DOHH2 (cell line): ENCODE measurements at regions not wholly inside any gene's neighbourhood (a gene's known extent, or its start where the extent isn't known, plus 50 kb on each side); places are given as distances from the start of the nearest gene placed in this dataset.

Source experiments
- H3F3A ChIP-seq: fragments of 200-600 bp; sonication (generic), shearing (Covaris generic); 2 replicates; pipeline ENCODE4 v1.6.0; 2016; ENCODE audit warnings: antibody characterized with exemption, mild to moderate bottlenecking; ENCODE audit not compliant: control insufficient read depth, insufficient read depth
- H3K27ac ChIP-seq: fragments of 200-600 bp; sonication (generic); 2 replicates; pipeline ENCODE4 v1.5.1; 2014; ENCODE audit warnings: low read depth, mild to moderate bottlenecking, low read length, moderate library complexity
- H3K27me3 ChIP-seq: fragments of 200-600 bp; sonication (generic); 2 replicates; pipeline ENCODE4 v1.6.1; 2014; ENCODE audit warnings: mild to moderate bottlenecking, low read length, mixed read lengths; ENCODE audit not compliant: control insufficient read depth
- H3K36me3 ChIP-seq: fragments of 200-600 bp; sonication (generic); 2 replicates; pipeline ENCODE4 v1.6.1; 2014; ENCODE audit warnings: mild to moderate bottlenecking, low read length, moderate library complexity, mixed read lengths; ENCODE audit not compliant: control insufficient read depth
- H3K4me1 ChIP-seq: fragments of 200-600 bp; sonication (generic); 2 replicates; pipeline ENCODE4 v1.6.1; 2014; ENCODE audit warnings: mild to moderate bottlenecking, low read length, mixed read lengths; ENCODE audit not compliant: control insufficient read depth
- H3K4me2 ChIP-seq: fragments of 200-600 bp; sonication (generic); 2 replicates; pipeline ENCODE4 v1.6.0; 2014; ENCODE audit warnings: mild to moderate bottlenecking, low read length, moderate library complexity
- H3K4me3 ChIP-seq: fragments of 200-600 bp; sonication (generic); 2 replicates; pipeline ENCODE4 v1.5.1; 2014; ENCODE audit warnings: mild to moderate bottlenecking, low read length, mixed read lengths
- H3K79me2 ChIP-seq: fragments of 200-600 bp; sonication (generic); 2 replicates; pipeline ENCODE4 v1.6.1; 2014; ENCODE audit warnings: mild to moderate bottlenecking, low read length, mixed read lengths; ENCODE audit not compliant: control insufficient read depth
- H3K9me2 ChIP-seq: fragments of 200-600 bp; sonication (generic); replicated peaks from 2 replicates; pipeline ENCODE4 v1.6.1; 2014; ENCODE audit warnings: mild to moderate bottlenecking, low read length, mixed read lengths; ENCODE audit not compliant: control insufficient read depth
- H3K9me3 ChIP-seq: fragments of 200-600 bp; sonication (generic); 2 replicates; pipeline ENCODE4 v1.6.1; 2014; ENCODE audit warnings: antibody characterized with exemption, low read length, mixed read lengths; ENCODE audit not compliant: control insufficient read depth, insufficient read depth
- H4K20me1 ChIP-seq: fragments of 200-600 bp; sonication (generic); 2 replicates; pipeline ENCODE4 v1.6.0; 2014; ENCODE audit warnings: low read depth, mild to moderate bottlenecking, antibody characterized with exemption, low read length, moderate library complexity; ENCODE audit not compliant: control insufficient read depth, insufficient read depth
- EZH2phosphoT487 ChIP-seq: fragments of 200-600 bp; sonication (generic); IDR thresholded peaks from 2 replicates; pipeline ENCODE4 v1.6.1; 2017; ENCODE audit warnings: borderline replicate concordance, mild to moderate bottlenecking, antibody characterized with exemption, low read length, moderate library complexity, mixed read lengths
- TF ChIP-seq, protein P1 (sequence below): fragments of 200-600 bp; sonication (generic); IDR thresholded peaks from one replicate; pipeline ENCODE4 v1.5.1; 2014; ENCODE audit warnings: antibody characterized with exemption, mild to moderate bottlenecking, low read depth, low read length; ENCODE audit not compliant: poor library complexity, severe bottlenecking

DNA sequence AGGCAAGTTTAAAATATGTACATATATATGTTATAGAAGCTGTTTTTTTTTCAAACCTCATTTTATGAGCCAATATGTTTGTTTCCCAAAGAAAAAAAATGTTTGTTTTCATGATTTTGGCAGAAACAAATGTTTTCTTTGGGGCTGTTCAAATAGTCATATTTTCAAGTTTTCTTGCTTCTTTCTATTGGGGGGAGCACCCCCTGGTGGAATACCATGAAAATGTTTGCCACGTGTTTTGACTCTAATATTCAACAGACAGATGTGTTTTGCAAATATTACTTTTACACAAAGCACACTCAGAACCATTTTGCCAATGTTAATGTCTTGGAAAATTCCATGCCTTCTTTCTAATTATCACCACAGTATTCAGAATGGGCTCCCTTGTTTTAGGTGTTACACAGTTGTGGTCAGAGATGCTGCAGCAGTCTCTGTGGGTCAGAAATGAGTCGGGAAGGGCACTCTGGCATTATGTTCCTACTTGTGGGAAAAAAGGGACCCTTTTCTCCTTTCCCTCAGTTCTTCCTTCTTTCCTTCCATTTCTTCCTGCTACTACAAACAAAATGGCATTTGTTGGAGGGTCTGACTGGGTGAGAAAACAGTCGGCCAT is 817.0 kb downstream of the TUSC7 start:
- Histone ChIP-seq H3K79me2 (no peaks in the 10 kb centered on the region), H4K20me1 (no peaks in the 10 kb centered on the region), H3K36me3 (no peaks in the 10 kb centered on the region), H3K4me1 (no peaks in the 10 kb centered on the region), H3F3A (no peaks in the 10 kb centered on the region), H3K27me3 (no peaks in the 10 kb centered on the region), H3K4me2 (no peak overlapping the region), H3K9me2 (no peaks in the 10 kb centered on the region), H3K4me3 (no peak overlapping the region), H3K9me3 (no peaks in the 10 kb centered on the region), H3K27ac (no peak overlapping the region)
- no peak for TF ChIP-seq EZH2phosphoT487
- TF ChIP-seq, protein P1, sequence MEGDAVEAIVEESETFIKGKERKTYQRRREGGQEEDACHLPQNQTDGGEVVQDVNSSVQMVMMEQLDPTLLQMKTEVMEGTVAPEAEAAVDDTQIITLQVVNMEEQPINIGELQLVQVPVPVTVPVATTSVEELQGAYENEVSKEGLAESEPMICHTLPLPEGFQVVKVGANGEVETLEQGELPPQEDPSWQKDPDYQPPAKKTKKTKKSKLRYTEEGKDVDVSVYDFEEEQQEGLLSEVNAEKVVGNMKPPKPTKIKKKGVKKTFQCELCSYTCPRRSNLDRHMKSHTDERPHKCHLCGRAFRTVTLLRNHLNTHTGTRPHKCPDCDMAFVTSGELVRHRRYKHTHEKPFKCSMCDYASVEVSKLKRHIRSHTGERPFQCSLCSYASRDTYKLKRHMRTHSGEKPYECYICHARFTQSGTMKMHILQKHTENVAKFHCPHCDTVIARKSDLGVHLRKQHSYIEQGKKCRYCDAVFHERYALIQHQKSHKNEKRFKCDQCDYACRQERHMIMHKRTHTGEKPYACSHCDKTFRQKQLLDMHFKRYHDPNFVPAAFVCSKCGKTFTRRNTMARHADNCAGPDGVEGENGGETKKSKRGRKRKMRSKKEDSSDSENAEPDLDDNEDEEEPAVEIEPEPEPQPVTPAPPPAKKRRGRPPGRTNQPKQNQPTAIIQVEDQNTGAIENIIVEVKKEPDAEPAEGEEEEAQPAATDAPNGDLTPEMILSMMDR: peak; percentile 67

- H3K79me2 ChIP-seq: no peaks in the 10 kb centered on the region
- H3K4me2 ChIP-seq: no peak overlapping the region
- no peak overlapping the region for H3K27ac ChIP-seq
- no peaks in the 10 kb centered on the region for H3K36me3 ChIP-seq
- no peak overlapping the region for H3K4me3 ChIP-seq
- no peaks in the 10 kb centered on the region for H3F3A ChIP-seq
- H3K27me3 ChIP-seq: no peaks in the 10 kb centered on the region
- no peaks in the 10 kb centered on the region for H4K20me1 ChIP-seq
- TF ChIP-seq, protein P1: no peak
- no peak for TF ChIP-seq EZH2phosphoT487
- no peaks in the 10 kb centered on the region for H3K4me1 ChIP-seq
- H3K9me3 ChIP-seq: no peaks in the 10 kb centered on the region
- no peaks in the 10 kb centered on the region for H3K9me2 ChIP-seq
Observed at GRCh38 chr3:117527346-117527745, 817.8 kb downstream of the TUSC7 start.

DNA sequence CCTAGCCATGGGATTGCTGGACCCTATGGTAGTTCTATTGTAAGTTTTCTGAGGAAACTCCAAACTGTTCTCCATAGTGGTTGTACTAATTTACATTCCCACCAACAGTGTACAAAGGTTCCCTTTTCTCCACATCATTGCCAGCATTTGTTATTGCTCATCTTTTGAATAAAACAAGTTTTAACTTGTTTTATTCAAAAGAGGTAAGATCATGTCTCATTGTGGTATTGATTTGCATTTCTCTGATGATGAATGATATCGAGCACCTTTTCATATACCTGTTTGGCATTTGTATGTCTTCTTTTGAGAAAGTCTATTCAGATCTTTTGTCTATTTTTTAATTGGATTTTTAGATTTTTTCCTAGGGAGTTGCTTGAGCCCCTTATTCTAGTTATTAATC is 819.1 kb downstream of the TUSC7 start:
- no peaks in the 10 kb centered on the region for H3K4me1 ChIP-seq
- no peak overlapping the region for H3K27ac ChIP-seq
- H3K9me2 ChIP-seq: no peaks in the 10 kb centered on the region
- no peaks in the 10 kb centered on the region for H3K27me3 ChIP-seq
- no peak overlapping the region for H3K4me3 ChIP-seq
- no peak overlapping the region for H3K4me2 ChIP-seq
- H3K36me3 ChIP-seq: no peaks in the 10 kb centered on the region
- H3K9me3 ChIP-seq: no peaks in the 10 kb centered on the region
- no peaks in the 10 kb centered on the region for H3F3A ChIP-seq
- H3K79me2 ChIP-seq: no peaks in the 10 kb centered on the region
- no peaks in the 10 kb centered on the region for H4K20me1 ChIP-seq
- TF ChIP-seq EZH2phosphoT487: no peak
- TF ChIP-seq, protein P1: no peak
